OCI-LY7 (cell line): ENCODE measurements at regions not wholly inside any gene's neighbourhood (a gene's known extent, or its start where the extent isn't known, plus 50 kb on each side); places are given as distances from the start of the nearest gene placed in this dataset.

ENCODE experiments used
- BruUV-seq: library from RNA; stranded (reverse); fragments of 400-500 nt; replicated peaks from 2 replicates; lab custom pipeline; 2021; lab: Mats Ljungman, UMichigan
- CTCF ChIA-PET: fragments of 300-600 bp; sonication (Branson Sonifier 250); formaldehyde crosslinking; loops from one replicate; lab custom pipeline; 2022; ENCODE audit warnings: antibody characterized with exemption; ENCODE audit not compliant: unreplicated experiment; lab: Charles Lee
- POLR2A ChIA-PET: fragments of 300-600 bp; sonication (Branson Sonifier 250); formaldehyde crosslinking; loops from one replicate; lab custom pipeline; 2022; ENCODE audit warnings: antibody characterized with exemption; lab: Charles Lee
- DNase-seq: peaks from one replicate; pipeline ENCODE4 v3.0.0-alpha.2; 2015; ENCODE audit warnings: low spot score
- H2AFZ ChIP-seq: fragments of 200-600 bp; sonication (generic), shearing (Covaris generic); 2 replicates; pipeline ENCODE4 v1.6.1; 2014; ENCODE audit warnings: mild to moderate bottlenecking, antibody characterized with exemption, low read length, moderate library complexity
- H3K27ac ChIP-seq: fragments of 200-600 bp; sonication (generic); 2 replicates; pipeline ENCODE4 v1.5.1; 2014; ENCODE audit warnings: mixed run types, low read depth, mild to moderate bottlenecking, moderate library complexity, low read length, inconsistent platforms; ENCODE audit not compliant: poor library complexity, severe bottlenecking
- H3K36me3 ChIP-seq: fragments of 200-600 bp; sonication (generic); 2 replicates; pipeline ENCODE4 v1.6.1; 2014; ENCODE audit warnings: mild to moderate bottlenecking, antibody characterized with exemption, low read length, moderate library complexity, mixed read lengths; ENCODE audit not compliant: insufficient read depth
- H3K4me1 ChIP-seq: fragments of 200-600 bp; sonication (generic); 2 replicates; pipeline ENCODE4 v1.5.1; 2014; ENCODE audit warnings: mild to moderate bottlenecking, low read length; ENCODE audit not compliant: insufficient read depth, poor library complexity, severe bottlenecking
- H3K4me2 ChIP-seq: fragments of 200-600 bp; sonication (generic); 2 replicates; pipeline ENCODE4 v1.6.1; 2014; ENCODE audit warnings: mild to moderate bottlenecking, low read length
- H3K4me3 ChIP-seq: fragments of 200-600 bp; sonication (generic); 2 replicates; pipeline ENCODE4 v1.5.1; 2014; ENCODE audit warnings: mild to moderate bottlenecking, low read depth, low read length; ENCODE audit not compliant: poor library complexity, severe bottlenecking
- H3K79me2 ChIP-seq: fragments of 200-600 bp; sonication (generic); 2 replicates; pipeline ENCODE4 v1.6.1; 2016; ENCODE audit warnings: low read depth, mild to moderate bottlenecking, low read length, moderate library complexity, mixed read lengths; ENCODE audit not compliant: insufficient read depth
- H3K9me2 ChIP-seq: fragments of 200-600 bp; sonication (generic); 2 replicates; pipeline ENCODE4 v1.6.1; 2016; ENCODE audit warnings: mild to moderate bottlenecking, low read length, mixed read lengths; ENCODE audit not compliant: insufficient read depth
- H3K9me3 ChIP-seq: fragments of 200-600 bp; sonication (generic); 2 replicates; pipeline ENCODE4 v1.6.1; 2014; ENCODE audit warnings: mild to moderate bottlenecking, mixed run types, low read length, mixed read lengths
- H4K20me1 ChIP-seq: fragments of 200-600 bp; sonication (generic); 2 replicates; pipeline ENCODE4 v1.6.1; 2014; ENCODE audit warnings: mild to moderate bottlenecking, antibody characterized with exemption, low read length, moderate library complexity, mixed read lengths; ENCODE audit not compliant: insufficient read depth
- EZH2phosphoT487 ChIP-seq: fragments of 200-600 bp; sonication (generic); IDR thresholded peaks from 2 replicates; pipeline ENCODE4 v1.6.1; 2018; ENCODE audit warnings: low read depth, borderline replicate concordance, mild to moderate bottlenecking, mixed run types, antibody characterized with exemption, low read length, moderate library complexity, mixed read lengths
- intact Hi-C: fragments of 100-400 bp; cut with micrococcal nuclease; formaldehyde crosslinking; loops from one replicate; pipeline ENCODE4 v1.10.0; 2022; ENCODE audit not compliant: unreplicated experiment
- TF ChIP-seq, protein P1 (sequence below): fragments of 200-600 bp; sonication (generic); conservative IDR thresholded peaks from 2 replicates; pipeline ENCODE4 v1.5.1; 2014; ENCODE audit warnings: mild to moderate bottlenecking, antibody characterized with exemption, low read length, moderate library complexity, mixed read lengths

DNA sequence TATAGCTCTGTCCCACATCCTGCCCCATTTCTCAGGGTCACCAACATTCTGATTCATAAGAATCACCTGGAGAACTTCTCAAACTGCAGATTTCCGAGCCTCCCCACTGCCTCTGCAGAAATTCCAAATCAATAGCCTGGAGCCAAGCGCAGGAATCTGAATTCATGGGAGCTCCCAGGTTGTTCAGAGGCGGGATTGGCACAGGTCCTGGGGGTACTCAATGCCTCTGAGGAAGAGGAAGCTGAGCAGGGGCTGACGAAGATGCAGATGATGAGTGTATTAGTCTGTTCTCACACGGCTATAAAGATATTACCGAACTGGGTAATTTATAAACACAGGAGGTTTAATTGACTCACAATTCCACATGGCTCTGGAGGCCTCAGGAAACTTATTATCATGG lies 455.5 kb downstream of the MATN1 start:
- intact Hi-C loops, result no loop called here
- POLR2A ChIA-PET, result no interaction called here
- TF ChIP-seq, protein P1, sequence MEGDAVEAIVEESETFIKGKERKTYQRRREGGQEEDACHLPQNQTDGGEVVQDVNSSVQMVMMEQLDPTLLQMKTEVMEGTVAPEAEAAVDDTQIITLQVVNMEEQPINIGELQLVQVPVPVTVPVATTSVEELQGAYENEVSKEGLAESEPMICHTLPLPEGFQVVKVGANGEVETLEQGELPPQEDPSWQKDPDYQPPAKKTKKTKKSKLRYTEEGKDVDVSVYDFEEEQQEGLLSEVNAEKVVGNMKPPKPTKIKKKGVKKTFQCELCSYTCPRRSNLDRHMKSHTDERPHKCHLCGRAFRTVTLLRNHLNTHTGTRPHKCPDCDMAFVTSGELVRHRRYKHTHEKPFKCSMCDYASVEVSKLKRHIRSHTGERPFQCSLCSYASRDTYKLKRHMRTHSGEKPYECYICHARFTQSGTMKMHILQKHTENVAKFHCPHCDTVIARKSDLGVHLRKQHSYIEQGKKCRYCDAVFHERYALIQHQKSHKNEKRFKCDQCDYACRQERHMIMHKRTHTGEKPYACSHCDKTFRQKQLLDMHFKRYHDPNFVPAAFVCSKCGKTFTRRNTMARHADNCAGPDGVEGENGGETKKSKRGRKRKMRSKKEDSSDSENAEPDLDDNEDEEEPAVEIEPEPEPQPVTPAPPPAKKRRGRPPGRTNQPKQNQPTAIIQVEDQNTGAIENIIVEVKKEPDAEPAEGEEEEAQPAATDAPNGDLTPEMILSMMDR, result no peak
- no peak for TF ChIP-seq EZH2phosphoT487
- DNase-seq, result no peak
- CTCF ChIA-PET, result no interaction called here
- H2AFZ ChIP-seq, result no peak overlapping the region
- no peaks in the 10 kb centered on the region for H3K9me2 ChIP-seq
- no peak overlapping the region for H3K27ac ChIP-seq
- no peaks in the 10 kb centered on the region for H3K9me3 ChIP-seq
- H3K4me2 ChIP-seq, result no peak overlapping the region
- no peaks in the 10 kb centered on the region for H3K4me1 ChIP-seq
- no peaks in the 10 kb centered on the region for H3K36me3 ChIP-seq
- H3K4me3 ChIP-seq, result no peak overlapping the region
- no peaks in the 10 kb centered on the region for H4K20me1 ChIP-seq
- no TSS peak for BruUV-seq
- H3K79me2 ChIP-seq, result no peaks in the 10 kb centered on the region

DNA sequence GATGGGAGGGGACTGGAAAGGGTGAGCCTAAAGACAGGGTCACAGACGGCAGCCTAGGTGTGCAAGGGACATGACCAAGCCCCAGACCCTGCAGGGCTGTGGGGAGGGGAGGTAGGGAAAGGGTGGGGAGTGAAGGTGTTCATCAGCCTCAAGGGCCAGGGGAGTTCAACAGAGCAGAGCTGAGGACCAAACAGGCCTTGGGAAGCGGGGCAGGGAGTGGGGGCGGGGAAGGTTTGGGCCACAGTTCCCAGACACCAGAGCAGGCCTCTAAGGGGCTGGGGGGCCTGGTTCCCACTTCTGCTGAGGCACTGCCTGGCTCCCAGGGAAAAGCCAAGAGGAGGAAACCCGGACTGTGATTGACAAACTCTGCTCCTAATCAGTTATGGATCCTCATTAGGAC lies 456.3 kb downstream of the MATN1 start:
- ChIA-PET POLR2A (no interaction called here), CTCF (no interaction called here)
- Histone ChIP-seq H3K36me3 (no peaks in the 10 kb centered on the region), H3K4me1 (no peaks in the 10 kb centered on the region), H4K20me1 (no peaks in the 10 kb centered on the region), H3K4me2 (no peak overlapping the region), H3K27ac (no peak overlapping the region), H3K9me2 (no peaks in the 10 kb centered on the region), H3K79me2 (no peaks in the 10 kb centered on the region), H3K4me3 (no peak overlapping the region), H2AFZ (no peak overlapping the region), H3K9me3 (no peaks in the 10 kb centered on the region)
- TF ChIP-seq, protein P1, result no peak
- no peak for TF ChIP-seq EZH2phosphoT487
- no TSS peak for BruUV-seq
- intact Hi-C loops, result no loop called here
- no peak for DNase-seq

DNA sequence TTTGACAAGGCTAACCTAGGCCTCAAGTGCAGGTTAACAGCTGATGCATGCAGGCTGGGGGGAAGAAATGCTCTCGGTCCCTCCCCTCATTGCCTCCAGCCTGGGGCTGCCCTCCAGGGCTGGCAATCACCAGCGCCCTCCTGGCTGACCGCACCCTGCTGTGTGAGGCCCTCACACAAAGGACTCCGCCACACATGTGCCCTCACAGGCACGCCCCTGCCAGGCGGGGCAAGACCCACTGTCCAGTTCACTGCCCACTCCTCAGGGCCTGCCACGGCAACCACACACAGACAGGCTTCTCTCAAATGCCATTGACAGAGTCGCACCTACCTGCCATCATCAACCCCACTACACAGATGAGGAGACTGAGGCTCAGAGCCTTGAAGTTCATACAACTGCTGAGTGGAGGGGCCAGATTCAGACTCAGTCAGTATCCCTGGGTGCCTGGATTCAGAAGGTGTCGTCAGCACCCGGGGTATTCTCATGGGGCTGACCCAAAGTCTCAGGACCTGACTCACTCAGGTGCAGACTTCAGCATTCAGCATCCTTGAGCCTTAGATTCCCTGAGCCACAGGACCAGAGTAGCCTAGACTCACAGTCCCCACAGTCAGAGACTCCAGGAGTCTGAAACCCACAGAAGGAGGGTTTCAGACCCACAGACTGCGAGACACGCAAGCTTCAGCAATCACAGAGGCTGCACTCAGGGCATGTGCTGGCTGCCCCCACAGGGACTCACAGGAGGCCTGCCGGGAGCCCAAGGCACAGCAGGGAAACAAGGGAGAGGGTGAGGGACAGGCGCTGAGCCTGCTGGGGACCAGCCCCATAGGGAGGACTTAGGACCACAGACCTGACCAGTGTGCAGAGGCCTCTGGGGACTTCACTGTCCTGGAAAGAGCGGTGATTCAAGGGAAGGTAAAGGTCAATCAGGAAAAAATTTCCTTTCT lies 458.0 kb downstream of the MATN1 start:
- TF ChIP-seq EZH2phosphoT487, result no peak
- no peaks in the 10 kb centered on the region for H4K20me1 ChIP-seq
- ChIA-PET CTCF (no interaction called here), POLR2A (no interaction called here)
- no peak overlapping the region for H3K4me3 ChIP-seq
- no peaks in the 10 kb centered on the region for H3K9me3 ChIP-seq
- no peak overlapping the region for H3K4me2 ChIP-seq
- no peak for DNase-seq
- BruUV-seq, result no TSS peak
- H3K27ac ChIP-seq, result no peak overlapping the region
- intact Hi-C loops, result no loop called here
- no peaks in the 10 kb centered on the region for H3K4me1 ChIP-seq
- no peaks in the 10 kb centered on the region for H3K36me3 ChIP-seq
- H3K79me2 ChIP-seq, result no peaks in the 10 kb centered on the region
- H3K9me2 ChIP-seq, result no peaks in the 10 kb centered on the region
- no peak overlapping the region for H2AFZ ChIP-seq
